K562 (cell line): ENCODE measurements at regions not wholly inside any gene's neighbourhood (a gene's known extent, or its start where the extent isn't known, plus 50 kb on each side); places are given as distances from the start of the nearest gene placed in this dataset.

Experiments used
- ELF4 ChIP-seq: fragments of 450-650 bp; formaldehyde crosslinking; IDR thresholded peaks from 2 replicates; pipeline ENCODE4 v1.4.0; 2022; ENCODE audit warnings: missing genetic modification characterization
- PCBP2 ChIP-seq: fragments of 200-400 bp; formaldehyde crosslinking; IDR thresholded peaks from 2 replicates; pipeline ENCODE4 v1.6.1; 2018; ENCODE audit warnings: low read length, low read depth, mild to moderate bottlenecking, moderate library complexity; ENCODE audit not compliant: poor library complexity, severe bottlenecking
- RREB1 ChIP-seq: fragments of 250-450 bp; sonication (Bioruptor Pico); IDR thresholded peaks from 2 replicates; pipeline ENCODE4 v1.4.0; 2020
- ZNF444 ChIP-seq: fragments of 250-450 bp; sonication (Bioruptor Pico); IDR thresholded peaks from 2 replicates; pipeline ENCODE4 v1.4.0; 2020; ENCODE audit warnings: mild to moderate bottlenecking, moderate library complexity
- TF ChIP-seq, protein P1 (sequence below): fragments of 450-650 bp; IDR thresholded peaks from 2 replicates; pipeline ENCODE4 v1.6.1; 2016; ENCODE audit warnings: mild to moderate bottlenecking, moderate library complexity

GRCh38 chr15:31483986-31484951 is 157.6 kb downstream of the KLF13 start (continued):
- TF ChIP-seq, protein P1, sequence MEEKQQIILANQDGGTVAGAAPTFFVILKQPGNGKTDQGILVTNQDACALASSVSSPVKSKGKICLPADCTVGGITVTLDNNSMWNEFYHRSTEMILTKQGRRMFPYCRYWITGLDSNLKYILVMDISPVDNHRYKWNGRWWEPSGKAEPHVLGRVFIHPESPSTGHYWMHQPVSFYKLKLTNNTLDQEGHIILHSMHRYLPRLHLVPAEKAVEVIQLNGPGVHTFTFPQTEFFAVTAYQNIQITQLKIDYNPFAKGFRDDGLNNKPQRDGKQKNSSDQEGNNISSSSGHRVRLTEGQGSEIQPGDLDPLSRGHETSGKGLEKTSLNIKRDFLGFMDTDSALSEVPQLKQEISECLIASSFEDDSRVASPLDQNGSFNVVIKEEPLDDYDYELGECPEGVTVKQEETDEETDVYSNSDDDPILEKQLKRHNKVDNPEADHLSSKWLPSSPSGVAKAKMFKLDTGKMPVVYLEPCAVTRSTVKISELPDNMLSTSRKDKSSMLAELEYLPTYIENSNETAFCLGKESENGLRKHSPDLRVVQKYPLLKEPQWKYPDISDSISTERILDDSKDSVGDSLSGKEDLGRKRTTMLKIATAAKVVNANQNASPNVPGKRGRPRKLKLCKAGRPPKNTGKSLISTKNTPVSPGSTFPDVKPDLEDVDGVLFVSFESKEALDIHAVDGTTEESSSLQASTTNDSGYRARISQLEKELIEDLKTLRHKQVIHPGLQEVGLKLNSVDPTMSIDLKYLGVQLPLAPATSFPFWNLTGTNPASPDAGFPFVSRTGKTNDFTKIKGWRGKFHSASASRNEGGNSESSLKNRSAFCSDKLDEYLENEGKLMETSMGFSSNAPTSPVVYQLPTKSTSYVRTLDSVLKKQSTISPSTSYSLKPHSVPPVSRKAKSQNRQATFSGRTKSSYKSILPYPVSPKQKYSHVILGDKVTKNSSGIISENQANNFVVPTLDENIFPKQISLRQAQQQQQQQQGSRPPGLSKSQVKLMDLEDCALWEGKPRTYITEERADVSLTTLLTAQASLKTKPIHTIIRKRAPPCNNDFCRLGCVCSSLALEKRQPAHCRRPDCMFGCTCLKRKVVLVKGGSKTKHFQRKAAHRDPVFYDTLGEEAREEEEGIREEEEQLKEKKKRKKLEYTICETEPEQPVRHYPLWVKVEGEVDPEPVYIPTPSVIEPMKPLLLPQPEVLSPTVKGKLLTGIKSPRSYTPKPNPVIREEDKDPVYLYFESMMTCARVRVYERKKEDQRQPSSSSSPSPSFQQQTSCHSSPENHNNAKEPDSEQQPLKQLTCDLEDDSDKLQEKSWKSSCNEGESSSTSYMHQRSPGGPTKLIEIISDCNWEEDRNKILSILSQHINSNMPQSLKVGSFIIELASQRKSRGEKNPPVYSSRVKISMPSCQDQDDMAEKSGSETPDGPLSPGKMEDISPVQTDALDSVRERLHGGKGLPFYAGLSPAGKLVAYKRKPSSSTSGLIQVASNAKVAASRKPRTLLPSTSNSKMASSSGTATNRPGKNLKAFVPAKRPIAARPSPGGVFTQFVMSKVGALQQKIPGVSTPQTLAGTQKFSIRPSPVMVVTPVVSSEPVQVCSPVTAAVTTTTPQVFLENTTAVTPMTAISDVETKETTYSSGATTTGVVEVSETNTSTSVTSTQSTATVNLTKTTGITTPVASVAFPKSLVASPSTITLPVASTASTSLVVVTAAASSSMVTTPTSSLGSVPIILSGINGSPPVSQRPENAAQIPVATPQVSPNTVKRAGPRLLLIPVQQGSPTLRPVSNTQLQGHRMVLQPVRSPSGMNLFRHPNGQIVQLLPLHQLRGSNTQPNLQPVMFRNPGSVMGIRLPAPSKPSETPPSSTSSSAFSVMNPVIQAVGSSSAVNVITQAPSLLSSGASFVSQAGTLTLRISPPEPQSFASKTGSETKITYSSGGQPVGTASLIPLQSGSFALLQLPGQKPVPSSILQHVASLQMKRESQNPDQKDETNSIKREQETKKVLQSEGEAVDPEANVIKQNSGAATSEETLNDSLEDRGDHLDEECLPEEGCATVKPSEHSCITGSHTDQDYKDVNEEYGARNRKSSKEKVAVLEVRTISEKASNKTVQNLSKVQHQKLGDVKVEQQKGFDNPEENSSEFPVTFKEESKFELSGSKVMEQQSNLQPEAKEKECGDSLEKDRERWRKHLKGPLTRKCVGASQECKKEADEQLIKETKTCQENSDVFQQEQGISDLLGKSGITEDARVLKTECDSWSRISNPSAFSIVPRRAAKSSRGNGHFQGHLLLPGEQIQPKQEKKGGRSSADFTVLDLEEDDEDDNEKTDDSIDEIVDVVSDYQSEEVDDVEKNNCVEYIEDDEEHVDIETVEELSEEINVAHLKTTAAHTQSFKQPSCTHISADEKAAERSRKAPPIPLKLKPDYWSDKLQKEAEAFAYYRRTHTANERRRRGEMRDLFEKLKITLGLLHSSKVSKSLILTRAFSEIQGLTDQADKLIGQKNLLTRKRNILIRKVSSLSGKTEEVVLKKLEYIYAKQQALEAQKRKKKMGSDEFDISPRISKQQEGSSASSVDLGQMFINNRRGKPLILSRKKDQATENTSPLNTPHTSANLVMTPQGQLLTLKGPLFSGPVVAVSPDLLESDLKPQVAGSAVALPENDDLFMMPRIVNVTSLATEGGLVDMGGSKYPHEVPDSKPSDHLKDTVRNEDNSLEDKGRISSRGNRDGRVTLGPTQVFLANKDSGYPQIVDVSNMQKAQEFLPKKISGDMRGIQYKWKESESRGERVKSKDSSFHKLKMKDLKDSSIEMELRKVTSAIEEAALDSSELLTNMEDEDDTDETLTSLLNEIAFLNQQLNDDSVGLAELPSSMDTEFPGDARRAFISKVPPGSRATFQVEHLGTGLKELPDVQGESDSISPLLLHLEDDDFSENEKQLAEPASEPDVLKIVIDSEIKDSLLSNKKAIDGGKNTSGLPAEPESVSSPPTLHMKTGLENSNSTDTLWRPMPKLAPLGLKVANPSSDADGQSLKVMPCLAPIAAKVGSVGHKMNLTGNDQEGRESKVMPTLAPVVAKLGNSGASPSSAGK, result no peak
- TF ChIP-seq ELF4 (CRISPR knock-in tag), result no peak
- no peak for TF ChIP-seq RREB1 (CRISPR knock-in tag)
- no peak for TF ChIP-seq ZNF444 (CRISPR knock-in tag)
- TF ChIP-seq PCBP2, result no peak
